SH-SY5Y (cell line): ENCODE measurements at regions not wholly inside any gene's neighbourhood (a gene's known extent, or its start where the extent isn't known, plus 50 kb on each side); places are given as distances from the start of the nearest gene placed in this dataset.

ENCODE experiments used
- GATA2 ChIP-seq: IDR thresholded peaks from 2 replicates; pipeline ENCODE4 v1.6.1; 2011; ENCODE audit warnings: mild to moderate bottlenecking, low read depth, low read length
- GATA3 ChIP-seq: IDR thresholded peaks from 2 replicates; pipeline ENCODE4 v1.6.1; 2011; ENCODE audit warnings: low read depth, mild to moderate bottlenecking, low read length, moderate library complexity

- no peak for TF ChIP-seq GATA2
- TF ChIP-seq GATA3: no peak
Observed at GRCh38 chr11:92865352-92865751, 104.1 kb upstream of the MTNR1B start.
